Keratinocyte (primary cell): ENCODE measurements at regions not wholly inside any gene's neighbourhood (a gene's known extent, or its start where the extent isn't known, plus 50 kb on each side); places are given as distances from the start of the nearest gene placed in this dataset.

ENCODE experiments used
- EZH2 ChIP-seq: IDR thresholded peaks from one replicate; pipeline ENCODE4 v1.6.1; 2012; ENCODE audit warnings: inconsistent platforms, mild to moderate bottlenecking, low read length, moderate library complexity
- TF ChIP-seq, protein P1 (sequence below), 3 experiments: IDR thresholded peaks in 1 of 3; conservative IDR thresholded peaks in 1 of 3; optimal IDR thresholded peaks in 1 of 3; 2 replicates in 2 of 3; 3 replicates in 1 of 3; pipeline versions ENCODE3 to v1.5.1; 2011; ENCODE audit warnings: low read length in 3 of 3, mild to moderate bottlenecking in 3 of 3, moderate library complexity in 2 of 3, control low read depth in 1 of 3, inconsistent platforms in 1 of 3; ENCODE audit not compliant: insufficient read depth in 2 of 3; ENCODE audit errors: extremely low read depth in 1 of 3

DNA sequence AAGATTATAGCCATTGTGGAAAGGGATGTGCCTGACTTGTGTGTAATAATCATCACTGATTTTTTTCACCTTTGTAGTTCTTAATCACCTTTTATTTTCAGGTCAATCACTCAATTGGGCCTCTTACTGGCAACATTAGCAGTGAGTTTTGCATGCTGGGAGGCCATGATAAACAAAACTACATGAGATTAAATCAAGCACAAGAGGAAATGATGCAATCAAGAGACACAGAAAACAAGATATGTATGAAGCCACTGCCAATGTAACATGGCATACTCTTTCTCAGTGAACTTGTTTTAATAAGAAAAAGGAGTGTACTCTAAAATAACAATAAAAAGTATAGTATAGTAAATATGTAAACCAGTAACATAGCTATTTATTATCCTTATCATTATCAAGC is 69.9 kb upstream of the FSIP2 start:
- TF ChIP-seq, protein P1, sequence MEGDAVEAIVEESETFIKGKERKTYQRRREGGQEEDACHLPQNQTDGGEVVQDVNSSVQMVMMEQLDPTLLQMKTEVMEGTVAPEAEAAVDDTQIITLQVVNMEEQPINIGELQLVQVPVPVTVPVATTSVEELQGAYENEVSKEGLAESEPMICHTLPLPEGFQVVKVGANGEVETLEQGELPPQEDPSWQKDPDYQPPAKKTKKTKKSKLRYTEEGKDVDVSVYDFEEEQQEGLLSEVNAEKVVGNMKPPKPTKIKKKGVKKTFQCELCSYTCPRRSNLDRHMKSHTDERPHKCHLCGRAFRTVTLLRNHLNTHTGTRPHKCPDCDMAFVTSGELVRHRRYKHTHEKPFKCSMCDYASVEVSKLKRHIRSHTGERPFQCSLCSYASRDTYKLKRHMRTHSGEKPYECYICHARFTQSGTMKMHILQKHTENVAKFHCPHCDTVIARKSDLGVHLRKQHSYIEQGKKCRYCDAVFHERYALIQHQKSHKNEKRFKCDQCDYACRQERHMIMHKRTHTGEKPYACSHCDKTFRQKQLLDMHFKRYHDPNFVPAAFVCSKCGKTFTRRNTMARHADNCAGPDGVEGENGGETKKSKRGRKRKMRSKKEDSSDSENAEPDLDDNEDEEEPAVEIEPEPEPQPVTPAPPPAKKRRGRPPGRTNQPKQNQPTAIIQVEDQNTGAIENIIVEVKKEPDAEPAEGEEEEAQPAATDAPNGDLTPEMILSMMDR (optimal IDR thresholded peaks at IDR 0.05 in 1 of 3, IDR thresholded peaks at IDR 0.05 in 1 of 3, conservative IDR thresholded peaks at IDR 0.05 in 1 of 3; ENCODE audit: extremely low read depth in 1 of 3, insufficient read depth in 2 of 3, low read length in 3 of 3) = no peak
- no peak for TF ChIP-seq EZH2
